OCI-LY1 (cell line): ENCODE measurements at regions not wholly inside any gene's neighbourhood (a gene's known extent, or its start where the extent isn't known, plus 50 kb on each side); places are given as distances from the start of the nearest gene placed in this dataset.

ENCODE experiments used
- H2AFZ ChIP-seq: fragments of 200-600 bp; sonication (generic), shearing (Covaris generic); 2 replicates; pipeline ENCODE4 v1.6.0; 2014; ENCODE audit warnings: antibody characterized with exemption, mild to moderate bottlenecking, low read length
- H3F3A ChIP-seq: fragments of 200-600 bp; sonication (generic), shearing (Covaris generic); 2 replicates; pipeline ENCODE4 v1.6.0; 2014; ENCODE audit warnings: mild to moderate bottlenecking, antibody characterized with exemption, low read length, moderate library complexity; ENCODE audit not compliant: insufficient read depth
- H3K27ac ChIP-seq: fragments of 200-600 bp; sonication (generic); 2 replicates; pipeline ENCODE4 v1.5.1; 2014; ENCODE audit warnings: low read length, mixed run types, mild to moderate bottlenecking, low read depth; ENCODE audit not compliant: poor library complexity, severe bottlenecking
- H3K27me3 ChIP-seq: fragments of 200-600 bp; sonication (generic); 2 replicates; pipeline ENCODE4 v1.6.0; 2014; ENCODE audit warnings: antibody characterized with exemption, mild to moderate bottlenecking, low read length, moderate library complexity; ENCODE audit not compliant: insufficient read depth
- H3K36me3 ChIP-seq: fragments of 200-600 bp; sonication (generic); 2 replicates; pipeline ENCODE4 v1.6.1; 2014; ENCODE audit warnings: mild to moderate bottlenecking, antibody characterized with exemption, low read length, moderate library complexity, mixed read lengths; ENCODE audit not compliant: insufficient read depth
- H3K4me1 ChIP-seq: fragments of 200-600 bp; sonication (generic); 2 replicates; pipeline ENCODE4 v1.5.1; 2014; ENCODE audit warnings: mild to moderate bottlenecking, low read length, moderate library complexity; ENCODE audit not compliant: insufficient read depth, severe bottlenecking
- H3K4me2 ChIP-seq: fragments of 200-600 bp; sonication (generic), shearing (Covaris generic); 2 replicates; pipeline ENCODE4 v1.6.1; 2014; ENCODE audit warnings: low read length
- H3K4me3 ChIP-seq: fragments of 200-600 bp; sonication (generic); 2 replicates; pipeline ENCODE4 v1.5.1; 2014; ENCODE audit warnings: low read length, low read depth, mild to moderate bottlenecking, mixed read lengths; ENCODE audit not compliant: poor library complexity, severe bottlenecking
- H3K79me2 ChIP-seq: fragments of 200-600 bp; shearing (Covaris generic); 2 replicates; pipeline ENCODE4 v1.6.1; 2016; ENCODE audit warnings: mixed run types, low read length, mixed read lengths; ENCODE audit not compliant: insufficient read depth
- H3K9ac ChIP-seq: fragments of 200-600 bp; sonication (generic), shearing (Covaris generic); 2 replicates; pipeline ENCODE4 v1.6.1; 2014; ENCODE audit warnings: mild to moderate bottlenecking, low read length, mixed read lengths
- H3K9me2 ChIP-seq: fragments of 200-600 bp; sonication (generic), shearing (Covaris generic); 2 replicates; pipeline ENCODE4 v1.6.1; 2014; ENCODE audit warnings: low read depth, mild to moderate bottlenecking, low read length, mixed read lengths
- H3K9me3 ChIP-seq: fragments of 200-600 bp; shearing (Covaris generic); 2 replicates; pipeline ENCODE4 v1.6.1; 2014; ENCODE audit warnings: low read length, mixed read lengths
- H4K20me1 ChIP-seq: fragments of 200-600 bp; sonication (generic), shearing (Covaris generic); 2 replicates; pipeline ENCODE4 v1.6.0; 2016; ENCODE audit warnings: mild to moderate bottlenecking, low read length; ENCODE audit not compliant: insufficient read depth
- EZH2 ChIP-seq: fragments of 200-600 bp; sonication (generic), shearing (Covaris generic); IDR thresholded peaks from 2 replicates; pipeline ENCODE4 v1.8.0; 2017; ENCODE audit warnings: borderline replicate concordance, mixed run types, mild to moderate bottlenecking, antibody characterized with exemption, low read length, moderate library complexity, mixed read lengths
- TF ChIP-seq, protein P1 (sequence below): fragments of 200-600 bp; sonication (generic), shearing (Covaris generic); IDR thresholded peaks from 2 replicates; pipeline ENCODE4 v1.5.1; 2017; ENCODE audit warnings: mild to moderate bottlenecking, antibody characterized with exemption, low read length, moderate library complexity, mixed read lengths

DNA sequence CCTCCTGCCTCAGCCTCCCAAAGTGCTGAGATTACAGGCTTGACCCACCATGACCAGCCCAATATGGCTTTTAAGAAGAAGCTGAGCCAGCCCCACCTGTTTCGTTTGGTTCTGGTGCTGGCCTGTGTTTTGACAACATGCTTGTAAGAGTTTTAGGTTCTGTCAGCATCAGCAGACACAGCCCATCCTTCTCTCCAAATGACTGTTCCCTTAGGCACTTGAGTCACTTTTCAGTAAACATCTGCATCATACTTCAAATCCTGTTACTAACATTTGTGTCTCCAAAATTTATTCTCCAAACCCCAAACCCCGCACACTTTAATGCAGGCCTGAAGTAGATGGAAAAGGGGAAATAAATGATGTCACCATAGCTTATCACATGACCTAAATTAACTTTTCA, 1118.5 kb downstream of the TSN start:
- Histone ChIP-seq H3K9ac (no peak overlapping the region), H3K79me2 (no peaks in the 10 kb centered on the region), H3K36me3 (no peaks in the 10 kb centered on the region), H3K4me2 (no peak overlapping the region), H3K27ac (no peak overlapping the region), H2AFZ (no peak overlapping the region), H3K27me3 (no peaks in the 10 kb centered on the region), H3K9me2 (no peaks in the 10 kb centered on the region), H3K4me3 (no peak overlapping the region), H3F3A (no peaks in the 10 kb centered on the region), H3K9me3 (no peaks in the 10 kb centered on the region), H4K20me1 (no peaks in the 10 kb centered on the region), H3K4me1 (no peaks in the 10 kb centered on the region)
- no peak for TF ChIP-seq EZH2
- TF ChIP-seq, protein P1, sequence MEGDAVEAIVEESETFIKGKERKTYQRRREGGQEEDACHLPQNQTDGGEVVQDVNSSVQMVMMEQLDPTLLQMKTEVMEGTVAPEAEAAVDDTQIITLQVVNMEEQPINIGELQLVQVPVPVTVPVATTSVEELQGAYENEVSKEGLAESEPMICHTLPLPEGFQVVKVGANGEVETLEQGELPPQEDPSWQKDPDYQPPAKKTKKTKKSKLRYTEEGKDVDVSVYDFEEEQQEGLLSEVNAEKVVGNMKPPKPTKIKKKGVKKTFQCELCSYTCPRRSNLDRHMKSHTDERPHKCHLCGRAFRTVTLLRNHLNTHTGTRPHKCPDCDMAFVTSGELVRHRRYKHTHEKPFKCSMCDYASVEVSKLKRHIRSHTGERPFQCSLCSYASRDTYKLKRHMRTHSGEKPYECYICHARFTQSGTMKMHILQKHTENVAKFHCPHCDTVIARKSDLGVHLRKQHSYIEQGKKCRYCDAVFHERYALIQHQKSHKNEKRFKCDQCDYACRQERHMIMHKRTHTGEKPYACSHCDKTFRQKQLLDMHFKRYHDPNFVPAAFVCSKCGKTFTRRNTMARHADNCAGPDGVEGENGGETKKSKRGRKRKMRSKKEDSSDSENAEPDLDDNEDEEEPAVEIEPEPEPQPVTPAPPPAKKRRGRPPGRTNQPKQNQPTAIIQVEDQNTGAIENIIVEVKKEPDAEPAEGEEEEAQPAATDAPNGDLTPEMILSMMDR, result no peak

DNA sequence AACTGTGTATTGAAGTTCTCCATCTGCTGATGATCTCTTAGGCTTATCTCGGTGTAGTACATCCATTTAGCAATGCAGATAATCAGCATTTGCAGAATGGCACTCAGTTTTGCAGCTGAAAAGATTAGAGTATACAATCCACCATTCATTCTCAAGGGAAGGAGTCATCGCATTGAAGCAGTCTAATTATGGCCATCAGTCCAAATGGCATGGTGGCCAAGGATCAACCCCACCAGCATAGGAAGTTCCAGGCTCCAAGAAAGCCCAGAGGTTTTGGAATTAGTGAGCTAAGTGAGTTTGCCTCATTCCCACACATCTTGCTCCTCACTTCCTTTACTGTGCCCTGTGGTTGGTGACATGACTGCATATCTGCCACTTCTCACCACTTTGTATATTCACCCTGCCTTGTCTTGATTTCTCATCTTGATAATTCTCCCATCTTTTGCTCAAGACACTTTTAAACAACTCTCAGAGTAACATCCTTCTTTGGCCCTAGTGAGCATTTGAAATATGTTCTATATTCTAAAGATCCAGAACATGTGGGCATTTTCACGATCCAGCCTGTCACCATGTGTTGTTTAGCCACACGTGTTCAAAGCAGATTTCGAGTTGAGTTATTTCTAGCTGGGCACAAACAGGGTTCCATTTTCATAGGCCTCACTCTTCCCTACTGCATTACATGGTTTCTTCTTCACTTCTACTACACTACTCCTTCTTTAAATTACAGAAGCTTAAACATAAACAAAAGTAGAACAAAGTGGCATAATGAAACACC, 1119.8 kb downstream of the TSN start:
- no peaks in the 10 kb centered on the region for H4K20me1 ChIP-seq
- H3K27me3 ChIP-seq, result no peaks in the 10 kb centered on the region
- no peaks in the 10 kb centered on the region for H3K9me3 ChIP-seq
- no peak overlapping the region for H3K27ac ChIP-seq
- no peaks in the 10 kb centered on the region for H3K36me3 ChIP-seq
- no peak overlapping the region for H3K9ac ChIP-seq
- no peaks in the 10 kb centered on the region for H3K79me2 ChIP-seq
- H2AFZ ChIP-seq, result no peak overlapping the region
- no peak for TF ChIP-seq EZH2
- TF ChIP-seq, protein P1, result no peak
- no peaks in the 10 kb centered on the region for H3F3A ChIP-seq
- no peaks in the 10 kb centered on the region for H3K4me1 ChIP-seq
- no peak overlapping the region for H3K4me2 ChIP-seq
- H3K9me2 ChIP-seq, result no peaks in the 10 kb centered on the region
- H3K4me3 ChIP-seq, result no peak overlapping the region

DNA sequence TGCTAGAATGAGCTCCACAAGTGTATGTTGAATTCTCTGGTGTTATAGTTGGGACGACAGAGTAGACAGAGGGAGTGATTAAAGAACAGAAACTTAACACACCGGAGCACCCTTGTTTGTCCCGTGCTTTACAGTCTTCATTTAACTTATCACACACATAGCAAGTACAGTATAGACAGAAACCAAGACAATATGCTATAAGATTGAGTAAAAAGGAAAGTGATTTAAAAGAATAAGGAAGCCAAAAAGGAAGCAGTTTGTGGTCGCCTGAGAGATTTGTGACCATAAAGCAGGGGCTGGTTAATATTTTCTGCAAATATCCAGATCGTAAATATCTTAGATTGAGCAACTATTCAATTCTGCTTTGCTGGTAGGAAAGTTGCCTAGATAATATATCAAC, 1128.4 kb downstream of the TSN start:
- Histone ChIP-seq H3K9me2 (no peaks in the 10 kb centered on the region), H3K27me3 (no peaks in the 10 kb centered on the region), H3K4me3 (no peak overlapping the region), H3K9ac (no peak overlapping the region), H3K9me3 (no peaks in the 10 kb centered on the region), H3F3A (no peaks in the 10 kb centered on the region), H3K4me1 (no peaks in the 10 kb centered on the region), H3K79me2 (no peaks in the 10 kb centered on the region), H2AFZ (no peak overlapping the region), H3K4me2 (no peak overlapping the region), H4K20me1 (no peaks in the 10 kb centered on the region), H3K27ac (no peak overlapping the region), H3K36me3 (no peaks in the 10 kb centered on the region)
- no peak for TF ChIP-seq EZH2
- TF ChIP-seq, protein P1, result no peak
